HEK293T (cell line): ENCODE measurements at regions not wholly inside any gene's neighbourhood (a gene's known extent, or its start where the extent isn't known, plus 50 kb on each side); places are given as distances from the start of the nearest gene placed in this dataset.

Experiments
- CTCF ChIA-PET: fragments of 350-600 bp; formaldehyde crosslinking; extraction: SDS; loops from one replicate; lab custom pipeline; 2021; ENCODE audit warnings: antibody characterized with exemption, inconsistent platforms; lab: Yijun Ruan, JAX
- POLR2A ChIA-PET: fragments of 350-600 bp; formaldehyde crosslinking; extraction: SDS; loops from one replicate; lab custom pipeline; 2020; ENCODE audit warnings: antibody characterized with exemption, inconsistent platforms; lab: Yijun Ruan, JAX
- DNase-seq: peaks from one replicate; pipeline ENCODE4 v3.0.0; 2012; ENCODE audit warnings: mixed read lengths; ENCODE audit errors: extremely low spot score
- ARNT ChIP-seq: fragments of 450-650 bp; IDR thresholded peaks from 2 replicates; pipeline ENCODE4 v1.6.1; 2017; ENCODE audit warnings: mild to moderate bottlenecking
- BHLHE40 ChIP-seq: fragments of 450-650 bp; IDR thresholded peaks from 2 replicates; pipeline ENCODE4 v1.6.1; 2016; ENCODE audit warnings: mild to moderate bottlenecking, moderate library complexity, borderline replicate concordance
- CTBP1 ChIP-seq: fragments of 450-650 bp; IDR thresholded peaks from 2 replicates; pipeline ENCODE4 v1.6.1; 2016; ENCODE audit warnings: borderline replicate concordance
- ELF4 ChIP-seq: fragments of 450-650 bp; IDR thresholded peaks from 2 replicates; pipeline ENCODE4 v1.6.1; 2017; ENCODE audit warnings: antibody characterized with exemption
- FOXA1 ChIP-seq: fragments of 450-650 bp; IDR thresholded peaks from 2 replicates; pipeline ENCODE4 v1.6.1; 2016; ENCODE audit warnings: mild to moderate bottlenecking
- FOXK2 ChIP-seq: fragments of 450-650 bp; IDR thresholded peaks from 2 replicates; pipeline ENCODE4 v1.6.1; 2016; ENCODE audit warnings: mild to moderate bottlenecking
- FOXM1 ChIP-seq: fragments of 450-650 bp; IDR thresholded peaks from 2 replicates; pipeline ENCODE4 v1.6.1; 2017; ENCODE audit warnings: mild to moderate bottlenecking, borderline replicate concordance
- HDGF ChIP-seq: fragments of 450-650 bp; IDR thresholded peaks from 2 replicates; pipeline ENCODE4 v1.6.1; 2017; ENCODE audit warnings: antibody characterized with exemption, borderline replicate concordance
- L3MBTL2 ChIP-seq: fragments of 450-650 bp; conservative IDR thresholded peaks from 2 replicates; pipeline ENCODE4 v1.6.1; 2016; ENCODE audit warnings: mild to moderate bottlenecking
- LEF1 ChIP-seq: fragments of 450-650 bp; IDR thresholded peaks from 2 replicates; pipeline ENCODE4 v1.6.1; 2017; ENCODE audit warnings: mild to moderate bottlenecking, borderline replicate concordance
- NFRKB ChIP-seq: fragments of 450-650 bp; IDR thresholded peaks from 2 replicates; pipeline ENCODE4 v1.6.1; 2016; ENCODE audit warnings: mild to moderate bottlenecking, moderate library complexity
- PKNOX1 ChIP-seq: fragments of 450-650 bp; IDR thresholded peaks from 2 replicates; pipeline ENCODE4 v1.6.1; 2016
- SP1 ChIP-seq: fragments of 450-650 bp; IDR thresholded peaks from 2 replicates; pipeline ENCODE4 v1.6.1; 2017
- SUZ12 ChIP-seq: fragments of 450-650 bp; IDR thresholded peaks from 2 replicates; pipeline ENCODE4 v1.6.1; 2016; ENCODE audit warnings: mild to moderate bottlenecking
- TARDBP ChIP-seq: fragments of 450-650 bp; IDR thresholded peaks from 2 replicates; pipeline ENCODE4 v1.6.1; 2016
- ZNF384 ChIP-seq: fragments of 450-650 bp; IDR thresholded peaks from 2 replicates; pipeline ENCODE4 v1.6.1; 2016

DNA sequence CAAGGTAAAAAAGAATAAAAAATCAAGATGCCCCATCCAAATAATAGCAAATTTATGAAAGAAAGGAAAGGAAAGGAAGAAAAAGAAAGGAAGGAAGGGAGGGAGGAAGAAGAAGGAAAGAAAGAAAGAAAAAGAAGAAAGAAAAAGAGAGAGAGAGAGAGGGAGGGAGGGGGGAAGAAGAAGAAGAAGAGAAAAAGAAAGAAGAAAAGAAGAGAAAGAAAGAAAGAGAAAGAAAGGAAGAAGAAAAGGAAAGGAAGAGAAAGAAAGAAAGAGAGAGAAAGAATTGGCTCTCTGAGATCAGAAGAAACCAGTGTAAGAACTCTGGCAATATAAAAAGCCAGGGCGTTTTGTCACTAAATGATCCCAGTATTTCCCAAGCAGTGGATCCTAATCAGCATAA is 401.7 kb downstream of the EPHA7 start:
- ChIA-PET CTCF (no interaction called here), POLR2A (no interaction called here)
- TF ChIP-seq SUZ12 (no peak), L3MBTL2 (no peak), HDGF (no peak), NFRKB (no peak), FOXA1 (no peak), FOXK2 (no peak), TARDBP (no peak), FOXM1 (no peak), CTBP1 (no peak)
- no peak for DNase-seq

DNA sequence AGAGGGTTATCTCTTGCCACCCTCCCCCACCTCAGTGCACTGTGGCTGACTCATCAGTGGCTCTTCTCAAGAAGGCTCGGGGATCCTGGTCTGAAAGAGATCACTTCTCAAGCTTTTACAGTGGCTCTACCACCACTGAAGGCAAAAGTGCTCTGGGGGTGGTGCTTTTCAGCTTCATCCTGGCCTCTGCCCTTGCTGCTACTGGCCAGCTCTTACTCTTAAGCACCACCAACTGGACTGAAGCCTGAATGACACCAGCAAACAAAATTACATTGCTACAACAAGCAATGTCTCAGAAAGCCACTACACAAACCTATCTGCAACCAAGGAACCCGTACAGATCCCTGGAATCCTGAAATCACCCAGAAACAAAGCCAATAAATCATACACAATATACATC is 402.1 kb downstream of the EPHA7 start:
- DNase-seq: peak; percentile 23
- TF ChIP-seq ELF4: no peak
- TF ChIP-seq HDGF: no peak
- no peak for TF ChIP-seq FOXK2
- no peak for TF ChIP-seq ARNT
- TF ChIP-seq PKNOX1: no peak
- TF ChIP-seq L3MBTL2: no peak
- no peak for TF ChIP-seq FOXA1
- TF ChIP-seq ZNF384: no peak
- TF ChIP-seq NFRKB: no peak
- TF ChIP-seq TARDBP: no peak
- no peak for TF ChIP-seq SP1
- ChIA-PET CTCF (interaction anchor here (0.8 kb wide), 1 partner anchor 407 kb away, joined by 3 read pairs; no protein-coding TSS in a partner anchor), POLR2A (interaction anchor here (1.6 kb wide), 1 partner anchor 402 kb away, joined by 5 read pairs; the partner anchor contains the start of gene EPHA7)

- POLR2A ChIA-PET: no interaction called here
- CTCF ChIA-PET: no interaction called here
- no peak for DNase-seq
- no peak for TF ChIP-seq L3MBTL2
- no peak for TF ChIP-seq PKNOX1
- no peak for TF ChIP-seq LEF1
- TF ChIP-seq FOXK2: no peak
- TF ChIP-seq NFRKB: no peak
- TF ChIP-seq FOXA1: no peak
- TF ChIP-seq ELF4: no peak
- no peak for TF ChIP-seq BHLHE40
- TF ChIP-seq HDGF: no peak
- no peak for TF ChIP-seq ZNF384
- no peak for TF ChIP-seq ARNT
Observed at GRCh38 chr6:93013054-93013453, 406.3 kb downstream of the EPHA7 start.

DNA sequence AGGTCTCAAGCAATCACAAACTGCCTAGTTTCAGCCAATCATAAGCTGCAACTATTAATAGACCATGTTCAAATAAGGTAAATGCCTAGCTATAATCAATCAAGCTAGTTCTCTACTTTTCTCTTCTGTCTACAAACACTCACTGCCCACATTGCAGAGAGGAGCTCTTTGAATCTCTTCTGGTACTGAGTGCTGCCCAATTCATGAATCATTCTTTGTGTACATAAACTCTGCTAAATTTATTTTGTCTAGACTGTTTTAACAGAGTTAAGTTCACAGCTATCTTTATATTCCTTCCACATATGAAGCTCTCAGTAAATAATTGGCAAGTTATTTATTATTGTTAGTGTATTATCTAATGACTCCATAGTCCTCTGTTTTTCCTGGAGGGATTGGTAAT is 411.0 kb downstream of the EPHA7 start:
- no peak for DNase-seq
- ChIA-PET CTCF (interaction anchor here (0.8 to 1.3 kb wide), 2 partner anchors 14 to 33 kb away, joined by 3 to 5 read pairs; no protein-coding TSS in a partner anchor), POLR2A (no interaction called here)
- TF ChIP-seq BHLHE40 (no peak), HDGF (no peak), SP1 (no peak), FOXA1 (no peak), TARDBP (no peak), CTBP1 (no peak), ZNF384 (no peak), ELF4 (no peak), NFRKB (no peak), SUZ12 (no peak), FOXK2 (no peak), L3MBTL2 (no peak), ARNT (no peak), LEF1 (no peak), PKNOX1 (no peak)

- POLR2A ChIA-PET: no interaction called here
- CTCF ChIA-PET: interaction anchor here (1.4 kb wide), 1 partner anchor 179 kb away, joined by 4 read pairs; no protein-coding TSS in a partner anchor
- no peak for DNase-seq
- TF ChIP-seq CTBP1: no peak
- no peak for TF ChIP-seq FOXA1
Observed at GRCh38 chr6:92989656-92990055, 429.7 kb downstream of the EPHA7 start.

- POLR2A ChIA-PET: no interaction called here
- CTCF ChIA-PET: no interaction called here
- no peak for TF ChIP-seq SP1
- no peak for TF ChIP-seq ARNT
- no peak for TF ChIP-seq ZNF384
- TF ChIP-seq NFRKB: no peak
- TF ChIP-seq CTBP1: no peak
- no peak for TF ChIP-seq ELF4
- TF ChIP-seq PKNOX1: no peak
- TF ChIP-seq BHLHE40: no peak
- no peak for TF ChIP-seq TARDBP
- no peak for TF ChIP-seq FOXK2
- DNase-seq: no peak
Observed at GRCh38 chr6:92979281-92979680, 440.1 kb downstream of the EPHA7 start.
